ENCODE measurements at regions not wholly inside any gene's neighbourhood (a gene's known extent, or its start where the extent isn't known, plus 50 kb on each side); places are given as distances from the start of the nearest gene placed in this dataset.

GRCh38 chr3:161851941-161852566, 355.4 kb downstream of the OTOL1 start:
- Histone ChIP-seq H3K27me3 (ENCODE audit: control insufficient read depth, insufficient read depth, low read length) (no peaks in the 10 kb centered on the region), H3K27ac (ENCODE audit: low read depth, low read length) (no peak overlapping the region), H3K9me3 (ENCODE audit: control insufficient read depth, insufficient read depth, low read length) (no peaks in the 10 kb centered on the region), H3K4me3 (ENCODE audit: low read depth, low read length) (no peak overlapping the region)
- TF ChIP-seq CTCF (IDR thresholded peaks at IDR 0.05; ENCODE audit: low read depth, low read length) = peak; percentile 89
- CTCF ChIA-PET = interaction anchor here (0.6 to 1.0 kb wide), 8 partner anchors 12 to 630 kb away, joined by 3 to 5 read pairs (median 3); no protein-coding TSS in a partner anchor
- DNase-seq (ENCODE audit: low read depth, low spot score) = peak; percentile 4
- POLR2A ChIA-PET = no interaction called here

GRCh38 chr3:161852744-161853143, 356.1 kb downstream of the OTOL1 start:
- H3K9me3 ChIP-seq (ENCODE audit: control insufficient read depth, insufficient read depth, low read length) = no peaks in the 10 kb centered on the region
- POLR2A ChIA-PET = no interaction called here
- H3K27me3 ChIP-seq (ENCODE audit: control insufficient read depth, insufficient read depth, low read length) = no peaks in the 10 kb centered on the region
- TF ChIP-seq CTCF (IDR thresholded peaks at IDR 0.05; ENCODE audit: low read depth, low read length) = no peak
- no peak for DNase-seq (ENCODE audit: low read depth, low spot score)
- CTCF ChIA-PET = interaction anchor here (0.6 to 1.0 kb wide), 8 partner anchors 12 to 977 kb away, joined by 3 to 5 read pairs (median 3); no protein-coding TSS in a partner anchor
- no peak overlapping the region for H3K27ac ChIP-seq (ENCODE audit: low read depth, low read length)
- no peak overlapping the region for H3K4me3 ChIP-seq (ENCODE audit: low read depth, low read length)

- H3K9me3 ChIP-seq (ENCODE audit: control insufficient read depth, insufficient read depth, low read length) = no peaks in the 10 kb centered on the region
- H3K27ac ChIP-seq (ENCODE audit: low read depth, low read length) = no peak overlapping the region
- CTCF ChIA-PET = interaction anchor here (0.9 to 1.3 kb wide), 3 partner anchors 10 to 40 kb away, joined by 3 to 5 read pairs (median 4); no protein-coding TSS in a partner anchor
- TF ChIP-seq CTCF (IDR thresholded peaks at IDR 0.05; ENCODE audit: low read depth, low read length) = peak; percentile 16; the same call in 1 of the 2 replicates
- no peaks in the 10 kb centered on the region for H3K27me3 ChIP-seq (ENCODE audit: control insufficient read depth, insufficient read depth, low read length)
- POLR2A ChIA-PET = no interaction called here
- peak; percentile 11 for DNase-seq (ENCODE audit: low read depth, low spot score)
- H3K4me3 ChIP-seq (ENCODE audit: low read depth, low read length) = no peak overlapping the region
Measured at GRCh38 chr3:161854232-161854771, 357.7 kb downstream of the OTOL1 start.

- Histone ChIP-seq H3K9me3 (ENCODE audit: control insufficient read depth, insufficient read depth, low read length) (no peaks in the 10 kb centered on the region), H3K27ac (ENCODE audit: low read depth, low read length) (no peak overlapping the region), H3K27me3 (ENCODE audit: control insufficient read depth, insufficient read depth, low read length) (no peaks in the 10 kb centered on the region), H3K4me3 (ENCODE audit: low read depth, low read length) (no peak overlapping the region)
- no peak for TF ChIP-seq CTCF (IDR thresholded peaks at IDR 0.05; ENCODE audit: low read depth, low read length)
- ChIA-PET CTCF (no interaction called here), POLR2A (no interaction called here)
- DNase-seq (ENCODE audit: low read depth, low spot score) = no peak
Measured at GRCh38 chr3:161859057-161859456, 362.4 kb downstream of the OTOL1 start.

- no peak for TF ChIP-seq CTCF (IDR thresholded peaks at IDR 0.05; ENCODE audit: low read depth, low read length)
- no peak overlapping the region for H3K4me3 ChIP-seq (ENCODE audit: low read depth, low read length)
- no peak for DNase-seq (ENCODE audit: low read depth, low spot score)
- no peaks in the 10 kb centered on the region for H3K27me3 ChIP-seq (ENCODE audit: control insufficient read depth, insufficient read depth, low read length)
- H3K27ac ChIP-seq (ENCODE audit: low read depth, low read length) = no peak overlapping the region
- ChIA-PET POLR2A (no interaction called here), CTCF (interaction anchor here (1.1 kb wide), 1 partner anchor 9 kb away, joined by 3 read pairs; no protein-coding TSS in a partner anchor)
- H3K9me3 ChIP-seq (ENCODE audit: control insufficient read depth, insufficient read depth, low read length) = no peaks in the 10 kb centered on the region
Measured at GRCh38 chr3:161859865-161860450, 363.4 kb downstream of the OTOL1 start.
